ENCODE measurements at regions not wholly inside any gene's neighbourhood (a gene's known extent, or its start where the extent isn't known, plus 50 kb on each side); places are given as distances from the start of the nearest gene placed in this dataset.
"Not testable (repeated sequence)": the region's sequence is repeated elsewhere in the genome, so short reads cannot be mapped to it uniquely, and the experiment has no call there.

DNA sequence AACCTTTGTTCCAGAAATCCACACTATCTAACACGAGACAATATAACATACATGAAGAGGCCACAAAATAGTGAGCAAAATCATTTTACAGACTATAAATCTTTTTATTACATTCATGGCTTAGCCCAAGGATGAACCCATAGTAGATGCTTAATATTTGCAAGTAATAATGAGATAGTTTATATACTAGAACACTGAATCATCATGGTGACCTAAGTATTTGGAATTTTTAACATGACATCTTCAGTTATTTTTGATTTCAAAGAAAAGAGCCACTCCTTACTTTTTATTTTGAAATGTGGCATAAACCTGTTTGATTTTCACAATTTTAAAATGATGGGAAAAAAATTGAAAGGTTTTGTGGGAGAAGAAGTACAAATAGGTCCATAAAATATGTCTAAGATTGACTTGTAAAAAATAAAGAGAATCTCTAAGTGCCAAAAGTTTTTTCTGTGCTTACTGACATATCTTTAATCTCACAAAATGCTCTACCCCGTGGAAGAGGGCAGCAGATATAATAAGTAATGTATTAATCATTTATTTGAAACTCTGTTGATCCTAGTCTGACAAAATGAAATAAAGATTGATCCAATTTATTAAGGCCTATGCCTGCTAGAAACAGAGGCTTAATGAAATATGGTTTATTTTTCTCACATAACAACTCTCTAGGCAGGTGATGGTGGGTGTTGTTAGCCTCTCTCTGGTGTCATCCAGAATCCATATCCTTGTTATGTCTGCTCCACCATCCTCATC, 224.5 kb upstream of the CENPE start:
- H3K4me3 ChIP-seq (replicated peaks; ENCODE audit: low read depth, low read length), result no peak overlapping the region
- TF ChIP-seq, protein P1, sequence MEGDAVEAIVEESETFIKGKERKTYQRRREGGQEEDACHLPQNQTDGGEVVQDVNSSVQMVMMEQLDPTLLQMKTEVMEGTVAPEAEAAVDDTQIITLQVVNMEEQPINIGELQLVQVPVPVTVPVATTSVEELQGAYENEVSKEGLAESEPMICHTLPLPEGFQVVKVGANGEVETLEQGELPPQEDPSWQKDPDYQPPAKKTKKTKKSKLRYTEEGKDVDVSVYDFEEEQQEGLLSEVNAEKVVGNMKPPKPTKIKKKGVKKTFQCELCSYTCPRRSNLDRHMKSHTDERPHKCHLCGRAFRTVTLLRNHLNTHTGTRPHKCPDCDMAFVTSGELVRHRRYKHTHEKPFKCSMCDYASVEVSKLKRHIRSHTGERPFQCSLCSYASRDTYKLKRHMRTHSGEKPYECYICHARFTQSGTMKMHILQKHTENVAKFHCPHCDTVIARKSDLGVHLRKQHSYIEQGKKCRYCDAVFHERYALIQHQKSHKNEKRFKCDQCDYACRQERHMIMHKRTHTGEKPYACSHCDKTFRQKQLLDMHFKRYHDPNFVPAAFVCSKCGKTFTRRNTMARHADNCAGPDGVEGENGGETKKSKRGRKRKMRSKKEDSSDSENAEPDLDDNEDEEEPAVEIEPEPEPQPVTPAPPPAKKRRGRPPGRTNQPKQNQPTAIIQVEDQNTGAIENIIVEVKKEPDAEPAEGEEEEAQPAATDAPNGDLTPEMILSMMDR (IDR thresholded peaks at IDR 0.05; ENCODE audit: low read depth, low read length, missing control alignments), result no peak
- no peak for DNase-seq (ENCODE audit: extremely low read depth, low read depth)

DNA sequence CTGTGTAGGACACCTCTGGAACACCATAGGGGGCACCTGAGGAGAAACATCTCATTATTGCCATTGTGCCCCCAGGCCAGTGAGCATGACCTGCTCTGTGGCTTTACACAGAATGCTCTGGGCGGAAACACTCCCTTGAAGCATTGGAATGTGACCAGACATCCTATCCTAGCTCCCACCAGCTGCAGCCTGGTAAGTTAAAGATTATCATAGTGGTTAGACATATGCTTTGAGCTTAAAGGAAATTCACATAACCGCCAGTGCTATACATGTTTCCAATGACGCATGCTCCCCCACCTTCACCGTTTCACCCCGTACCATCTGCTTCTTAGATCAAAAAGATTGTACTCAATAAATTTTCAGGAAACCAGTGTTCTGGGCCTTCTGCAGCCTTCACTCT, 217.7 kb upstream of the CENPE start:
- DNase-seq (ENCODE audit: extremely low read depth, low read depth), result no peak
- H3K4me3 ChIP-seq (replicated peaks; ENCODE audit: low read depth, low read length), result no peak overlapping the region
- TF ChIP-seq, protein P1 (IDR thresholded peaks at IDR 0.05; ENCODE audit: low read depth, low read length, missing control alignments), result no peak

DNA sequence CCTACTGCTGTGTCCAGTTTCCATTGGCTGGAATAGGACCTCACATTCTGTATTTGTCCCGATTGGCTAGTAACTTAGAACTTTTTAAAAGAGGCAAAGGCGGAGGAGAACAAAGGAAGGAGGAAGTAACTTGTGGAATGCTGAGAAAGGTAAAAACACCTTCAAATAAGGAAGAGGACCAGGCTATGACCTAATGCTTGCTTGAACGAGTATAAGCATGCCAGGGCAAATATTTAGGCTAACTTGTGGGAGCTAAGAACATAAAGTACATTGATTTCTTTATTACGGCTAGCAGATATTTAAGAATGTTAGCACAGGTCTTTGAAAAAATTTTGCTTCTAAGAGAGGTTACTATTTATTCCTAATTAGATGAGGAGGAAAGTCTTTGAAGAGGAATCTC, 214.5 kb upstream of the CENPE start:
- not testable (repeated sequence) for H3K4me3 ChIP-seq (replicated peaks; ENCODE audit: low read depth, low read length); DNase-seq (ENCODE audit: extremely low read depth, low read depth)

DNA sequence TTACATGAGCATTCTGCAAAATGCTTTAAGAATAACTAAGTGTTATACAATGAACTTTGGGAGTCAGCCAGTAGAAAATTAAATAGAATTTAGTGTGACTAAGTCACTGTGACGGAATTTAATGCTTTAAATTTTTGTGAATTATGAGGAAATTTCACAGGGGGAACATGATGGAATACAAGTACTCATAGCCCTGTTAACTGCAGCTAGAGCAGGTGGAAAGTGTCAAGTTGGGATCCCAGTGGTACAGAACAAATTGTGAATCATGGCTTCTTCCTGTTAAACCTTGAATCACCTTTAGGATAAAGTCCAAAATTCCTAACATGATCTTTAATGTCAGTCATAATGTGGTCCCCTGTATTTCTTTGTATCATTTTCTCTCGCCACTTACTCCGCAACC, 212.2 kb upstream of the CENPE start:
- no peak overlapping the region for H3K4me3 ChIP-seq (replicated peaks; ENCODE audit: low read depth, low read length)
- DNase-seq (ENCODE audit: extremely low read depth, low read depth), result no peak
- TF ChIP-seq, protein P1 (IDR thresholded peaks at IDR 0.05; ENCODE audit: low read depth, low read length, missing control alignments), result no peak

DNA sequence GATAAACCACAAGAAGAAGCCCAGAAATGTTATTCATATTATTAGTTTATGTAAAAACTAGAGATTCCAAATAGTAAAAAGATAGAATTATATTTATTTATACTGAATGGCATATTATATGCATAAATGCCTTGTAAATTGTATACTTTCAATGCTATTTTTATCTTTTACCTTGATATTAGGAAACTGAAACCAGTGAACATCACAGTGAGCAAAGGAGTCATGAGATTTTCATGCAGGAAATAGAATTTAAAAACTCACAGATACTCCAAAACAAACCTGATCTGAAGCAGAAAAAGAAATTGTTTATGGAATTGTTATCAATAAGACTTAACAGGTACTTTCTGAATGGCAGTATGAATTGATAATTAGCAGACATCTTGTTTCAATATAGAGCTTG, 207.3 kb upstream of the CENPE start:
- DNase-seq (ENCODE audit: extremely low read depth, low read depth), result no peak
- TF ChIP-seq, protein P1 (IDR thresholded peaks at IDR 0.05; ENCODE audit: low read depth, low read length, missing control alignments), result no peak
- no peak overlapping the region for H3K4me3 ChIP-seq (replicated peaks; ENCODE audit: low read depth, low read length)

DNA sequence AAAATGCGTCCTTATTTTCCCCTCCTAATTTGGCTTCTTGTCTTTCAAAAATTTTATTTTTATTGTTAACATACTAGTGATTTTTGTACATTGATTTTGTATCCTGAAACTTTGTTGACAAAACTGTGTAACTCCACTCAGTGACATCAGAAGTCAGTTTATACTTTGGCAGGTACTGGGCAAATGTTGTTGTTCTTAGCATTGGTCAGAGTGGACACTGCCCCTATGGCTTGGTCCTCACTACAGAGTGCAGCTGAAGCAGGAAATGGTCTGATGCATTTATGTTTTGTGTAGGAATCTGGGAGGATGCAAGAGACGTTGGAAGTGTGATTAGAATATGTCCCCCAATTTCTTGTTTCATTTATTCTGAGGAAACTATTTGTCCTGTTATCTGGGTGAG, 205.5 kb upstream of the CENPE start:
- DNase-seq (ENCODE audit: extremely low read depth, low read depth), result no peak
- TF ChIP-seq, protein P1 (IDR thresholded peaks at IDR 0.05; ENCODE audit: low read depth, low read length, missing control alignments), result no peak
- no peak overlapping the region for H3K4me3 ChIP-seq (replicated peaks; ENCODE audit: low read depth, low read length)

DNA sequence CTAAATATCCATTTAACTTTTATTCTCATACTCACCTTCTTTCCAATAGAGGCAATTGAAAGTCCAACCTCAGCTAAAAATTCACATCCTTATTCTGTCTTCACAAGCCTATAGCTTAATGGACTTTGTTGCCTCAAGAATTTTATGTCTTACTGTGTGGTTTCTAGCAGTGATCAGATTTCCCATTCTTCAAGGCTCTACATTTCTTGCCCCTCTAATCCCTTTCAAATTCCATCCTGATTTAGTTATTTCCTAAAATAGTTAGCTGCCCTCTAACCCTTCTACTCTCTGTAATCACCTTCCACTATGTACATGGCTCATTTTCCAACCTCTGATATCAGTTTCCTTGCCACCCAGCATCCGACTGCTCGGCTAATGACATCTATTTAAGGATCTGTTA, 204.1 kb upstream of the CENPE start:
- no peak overlapping the region for H3K4me3 ChIP-seq (replicated peaks; ENCODE audit: low read depth, low read length)
- TF ChIP-seq, protein P1 (IDR thresholded peaks at IDR 0.05; ENCODE audit: low read depth, low read length, missing control alignments), result no peak
- no peak for DNase-seq (ENCODE audit: extremely low read depth, low read depth)

Measured in HFF-Myc (cell line).